GM12872 (cell line): ENCODE measurements at regions not wholly inside any gene's neighbourhood (a gene's known extent, or its start where the extent isn't known, plus 50 kb on each side); places are given as distances from the start of the nearest gene placed in this dataset.

Experiments used
- TF ChIP-seq, protein P1 (sequence below): IDR thresholded peaks from 3 replicates; pipeline ENCODE4 v1.5.1; 2011; ENCODE audit warnings: low read depth, mild to moderate bottlenecking, low read length, moderate library complexity; ENCODE audit not compliant: insufficient read depth

DNA sequence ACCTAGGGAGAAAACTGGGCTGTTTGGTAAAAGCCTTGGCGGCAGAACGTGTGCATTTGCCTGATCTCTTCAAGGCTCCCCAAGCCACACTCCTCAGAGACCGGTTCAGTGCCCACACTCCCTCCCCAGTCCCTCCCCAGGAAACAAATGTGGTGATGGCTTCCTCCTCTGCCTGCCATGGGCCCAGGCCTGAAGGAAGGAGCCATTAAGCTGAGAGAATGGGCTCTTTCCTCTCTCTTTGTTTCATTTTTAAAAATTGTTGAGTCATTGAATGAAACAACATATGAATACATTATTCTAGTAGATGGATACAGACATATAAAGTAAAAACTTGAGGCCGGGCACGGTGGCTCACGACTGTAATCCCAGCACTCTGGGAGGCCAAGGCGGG, 50.6 kb upstream of the YWHAQ start:
- TF ChIP-seq, protein P1, sequence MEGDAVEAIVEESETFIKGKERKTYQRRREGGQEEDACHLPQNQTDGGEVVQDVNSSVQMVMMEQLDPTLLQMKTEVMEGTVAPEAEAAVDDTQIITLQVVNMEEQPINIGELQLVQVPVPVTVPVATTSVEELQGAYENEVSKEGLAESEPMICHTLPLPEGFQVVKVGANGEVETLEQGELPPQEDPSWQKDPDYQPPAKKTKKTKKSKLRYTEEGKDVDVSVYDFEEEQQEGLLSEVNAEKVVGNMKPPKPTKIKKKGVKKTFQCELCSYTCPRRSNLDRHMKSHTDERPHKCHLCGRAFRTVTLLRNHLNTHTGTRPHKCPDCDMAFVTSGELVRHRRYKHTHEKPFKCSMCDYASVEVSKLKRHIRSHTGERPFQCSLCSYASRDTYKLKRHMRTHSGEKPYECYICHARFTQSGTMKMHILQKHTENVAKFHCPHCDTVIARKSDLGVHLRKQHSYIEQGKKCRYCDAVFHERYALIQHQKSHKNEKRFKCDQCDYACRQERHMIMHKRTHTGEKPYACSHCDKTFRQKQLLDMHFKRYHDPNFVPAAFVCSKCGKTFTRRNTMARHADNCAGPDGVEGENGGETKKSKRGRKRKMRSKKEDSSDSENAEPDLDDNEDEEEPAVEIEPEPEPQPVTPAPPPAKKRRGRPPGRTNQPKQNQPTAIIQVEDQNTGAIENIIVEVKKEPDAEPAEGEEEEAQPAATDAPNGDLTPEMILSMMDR, result no peak

DNA sequence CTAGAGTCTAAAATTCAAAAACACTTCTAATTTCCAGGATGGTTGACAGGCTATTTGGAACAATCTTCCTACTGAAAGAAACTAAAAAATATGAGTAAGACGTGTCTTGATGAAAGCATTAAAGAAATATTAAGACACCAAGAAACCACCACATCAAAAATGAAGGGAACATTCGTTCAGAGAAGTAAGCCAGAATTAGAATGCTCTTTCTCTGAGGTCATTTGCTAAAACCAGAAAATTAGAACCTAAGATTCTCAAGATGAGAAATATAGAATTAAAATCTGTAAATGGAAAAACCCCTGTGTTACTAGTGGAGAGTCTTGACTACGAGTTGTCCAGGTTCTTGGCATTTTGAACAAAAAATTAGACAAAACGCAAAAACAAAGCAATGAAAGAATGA, 54.8 kb upstream of the YWHAQ start:
- TF ChIP-seq, protein P1, result no peak

DNA sequence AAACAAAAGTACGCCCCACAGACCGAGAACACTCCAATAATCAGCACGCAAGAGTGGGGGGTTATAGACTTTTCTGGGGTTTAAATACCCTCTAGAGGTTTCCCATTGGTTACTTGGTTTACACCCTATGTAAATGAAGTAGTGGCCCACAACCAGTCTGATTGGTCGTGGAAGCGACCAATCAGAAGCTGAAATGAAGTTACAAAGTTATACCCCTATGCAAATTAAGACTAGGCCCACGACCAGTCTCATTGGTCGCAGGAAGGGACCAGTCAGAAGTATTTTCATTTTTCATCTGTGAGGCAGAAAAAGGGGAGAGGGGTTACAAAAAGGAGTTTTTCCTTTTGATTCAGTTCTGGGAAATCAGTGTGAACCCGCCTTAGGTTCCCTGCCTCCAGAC, 55.3 kb upstream of the YWHAQ start:
- TF ChIP-seq, protein P1, result no peak

DNA sequence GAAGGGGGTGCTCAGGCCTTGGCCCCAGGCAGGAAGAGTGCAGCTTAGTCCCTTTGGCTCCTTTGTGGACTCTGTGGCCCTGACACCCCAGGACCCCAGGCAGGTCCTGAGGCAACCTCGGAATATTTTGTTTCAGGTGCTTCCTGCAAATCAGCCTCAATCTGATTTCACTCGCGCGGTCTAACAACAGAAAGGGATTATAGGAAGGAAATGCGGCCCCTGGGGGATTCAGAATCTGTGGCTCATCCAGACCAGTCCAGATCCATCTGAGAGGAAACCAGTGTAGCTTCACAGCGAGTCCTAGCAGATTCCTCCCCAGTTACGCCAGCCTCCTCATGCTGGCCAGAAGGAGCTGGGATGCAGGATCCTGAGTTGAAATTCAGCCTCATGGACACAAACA, 59.5 kb upstream of the YWHAQ start:
- TF ChIP-seq, protein P1, result no peak

DNA sequence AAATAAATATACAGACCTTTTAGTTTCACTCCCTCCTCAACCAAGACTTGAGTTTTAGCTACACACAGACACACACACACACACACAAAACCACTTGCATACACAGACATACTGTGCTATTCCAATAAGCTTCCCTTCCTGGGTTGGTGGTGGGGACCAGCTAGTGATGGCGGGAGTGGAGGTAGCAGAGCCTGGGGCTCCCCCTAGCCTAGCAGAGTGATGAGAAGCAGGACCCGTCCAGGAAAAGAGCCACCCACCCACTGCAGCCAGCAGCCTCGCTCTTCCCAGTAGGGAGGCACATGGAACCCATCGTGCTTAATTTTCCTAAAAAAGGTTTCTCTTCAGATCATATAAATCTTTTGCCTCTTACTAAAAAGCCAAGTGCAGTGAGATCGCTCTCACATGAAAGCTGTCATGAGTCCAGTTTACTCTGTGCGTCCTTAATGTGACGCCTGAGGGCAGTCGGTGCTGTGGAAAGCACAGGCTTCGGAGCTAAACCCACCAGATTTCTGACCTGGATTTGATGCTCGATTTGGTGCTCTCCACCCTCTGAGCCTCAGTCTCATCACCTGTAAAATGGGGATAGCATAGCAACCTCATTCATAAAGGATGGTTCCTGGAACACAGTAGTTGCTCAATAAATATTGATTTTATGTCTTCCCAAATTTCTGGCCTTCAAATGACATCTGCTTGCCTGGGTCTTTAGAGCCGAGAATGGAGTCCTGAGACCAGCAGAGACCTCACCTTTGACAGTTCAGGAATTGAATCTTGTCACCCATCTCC, 60.1 kb upstream of the YWHAQ start:
- TF ChIP-seq, protein P1, result no peak

DNA sequence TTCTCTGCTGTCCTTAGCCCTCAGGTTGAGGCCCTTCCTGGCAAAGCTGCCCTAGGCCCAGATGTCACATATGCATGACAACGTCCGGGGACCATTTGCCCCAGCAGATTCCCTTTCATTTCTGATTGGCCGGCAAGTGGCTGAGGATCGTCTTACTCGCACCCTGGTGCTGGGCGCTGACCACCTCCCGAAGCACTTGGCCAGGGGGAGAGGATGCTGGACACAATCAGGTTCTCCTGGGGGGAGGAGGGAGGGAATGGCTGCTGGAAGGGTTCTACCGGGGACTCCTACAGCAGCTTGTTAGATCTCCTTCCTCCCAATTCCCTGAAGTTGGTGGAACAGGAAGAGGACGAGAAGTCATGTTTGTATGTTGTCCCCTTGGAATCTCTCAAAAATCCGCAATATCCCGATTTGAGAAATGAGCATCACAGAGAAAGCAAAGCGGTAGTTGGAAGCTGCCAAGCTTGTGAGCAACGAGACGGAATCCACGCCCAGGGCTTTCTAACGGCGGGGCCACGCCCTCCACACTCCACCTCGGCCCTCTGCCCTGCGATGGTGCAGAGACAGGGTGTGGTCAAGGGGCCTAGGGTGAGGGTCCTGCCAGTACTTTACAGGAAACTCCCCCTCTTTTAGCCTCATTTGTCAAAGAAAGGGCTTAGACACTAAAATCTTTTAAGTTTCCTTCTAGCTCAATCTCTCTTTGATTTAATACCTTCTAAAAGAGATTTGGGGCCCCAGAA, 61.8 kb upstream of the YWHAQ start:
- TF ChIP-seq, protein P1, result no peak

DNA sequence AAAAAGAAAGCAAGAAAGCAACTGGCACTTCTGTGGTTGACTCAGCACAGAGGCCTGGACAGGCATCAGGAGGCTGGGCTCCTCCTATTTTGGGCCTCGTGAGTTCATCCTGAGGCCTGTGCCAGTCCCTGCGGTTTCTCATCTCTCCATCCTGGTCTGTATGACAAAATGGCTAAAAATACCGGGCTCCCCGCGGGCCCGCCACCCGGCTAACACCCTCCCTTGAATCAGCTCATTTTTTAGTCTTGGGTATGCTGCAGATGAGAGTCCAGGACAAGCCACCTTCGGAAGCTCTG, 62.3 kb upstream of the YWHAQ start:
- TF ChIP-seq, protein P1, result no peak
